Mammary epithelial cell (primary cell): ENCODE measurements at regions not wholly inside any gene's neighbourhood (a gene's known extent, or its start where the extent isn't known, plus 50 kb on each side); places are given as distances from the start of the nearest gene placed in this dataset.

ENCODE experiments used
- EZH2 ChIP-seq: IDR thresholded peaks from 2 replicates; pipeline ENCODE4 v1.6.1; 2012; ENCODE audit warnings: low read length, inconsistent platforms, borderline replicate concordance
- TF ChIP-seq, protein P1 (sequence below), 2 donors: IDR thresholded peaks in 1 of 2; conservative IDR thresholded peaks in 1 of 2; 2 replicates each; pipeline ENCODE4 v1.5.1; 2011 to 2012; ENCODE audit warnings: inconsistent platforms in 2 of 2, low read length in 2 of 2, mild to moderate bottlenecking in 2 of 2, control low read depth in 1 of 2, low read depth in 1 of 2; ENCODE audit not compliant: insufficient read depth in 1 of 2; ENCODE audit errors: extremely low read depth in 1 of 2

DNA sequence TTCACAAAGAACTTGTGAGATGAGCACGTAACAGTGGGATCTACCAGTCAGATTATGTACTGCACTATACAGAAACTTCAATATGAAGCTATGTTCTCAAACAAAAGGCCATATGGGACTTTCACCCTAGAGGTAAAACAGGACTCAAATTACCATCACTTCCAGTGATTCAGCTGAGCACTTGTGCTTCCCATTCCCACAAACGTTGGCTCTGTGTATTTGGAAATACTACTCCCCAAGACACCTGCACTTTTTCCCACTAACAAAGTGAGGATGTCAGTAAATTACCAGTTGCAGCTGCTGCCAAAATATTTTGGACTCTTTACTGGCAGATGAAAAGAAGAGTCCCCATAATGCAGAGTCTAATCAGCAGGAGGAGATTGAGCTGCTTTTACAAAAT lies 1570.1 kb downstream of the SI start:
- TF ChIP-seq, protein P1, sequence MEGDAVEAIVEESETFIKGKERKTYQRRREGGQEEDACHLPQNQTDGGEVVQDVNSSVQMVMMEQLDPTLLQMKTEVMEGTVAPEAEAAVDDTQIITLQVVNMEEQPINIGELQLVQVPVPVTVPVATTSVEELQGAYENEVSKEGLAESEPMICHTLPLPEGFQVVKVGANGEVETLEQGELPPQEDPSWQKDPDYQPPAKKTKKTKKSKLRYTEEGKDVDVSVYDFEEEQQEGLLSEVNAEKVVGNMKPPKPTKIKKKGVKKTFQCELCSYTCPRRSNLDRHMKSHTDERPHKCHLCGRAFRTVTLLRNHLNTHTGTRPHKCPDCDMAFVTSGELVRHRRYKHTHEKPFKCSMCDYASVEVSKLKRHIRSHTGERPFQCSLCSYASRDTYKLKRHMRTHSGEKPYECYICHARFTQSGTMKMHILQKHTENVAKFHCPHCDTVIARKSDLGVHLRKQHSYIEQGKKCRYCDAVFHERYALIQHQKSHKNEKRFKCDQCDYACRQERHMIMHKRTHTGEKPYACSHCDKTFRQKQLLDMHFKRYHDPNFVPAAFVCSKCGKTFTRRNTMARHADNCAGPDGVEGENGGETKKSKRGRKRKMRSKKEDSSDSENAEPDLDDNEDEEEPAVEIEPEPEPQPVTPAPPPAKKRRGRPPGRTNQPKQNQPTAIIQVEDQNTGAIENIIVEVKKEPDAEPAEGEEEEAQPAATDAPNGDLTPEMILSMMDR (conservative IDR thresholded peaks at IDR 0.05 in 1 of 2, IDR thresholded peaks at IDR 0.05 in 1 of 2; ENCODE audit: extremely low read depth in 1 of 2, insufficient read depth in 1 of 2, low read depth in 1 of 2, low read length in 2 of 2): no peak
- TF ChIP-seq EZH2: no peak
